ENCODE measurements at regions not wholly inside any gene's neighbourhood (a gene's known extent, or its start where the extent isn't known, plus 50 kb on each side); places are given as distances from the start of the nearest gene placed in this dataset.

DNA sequence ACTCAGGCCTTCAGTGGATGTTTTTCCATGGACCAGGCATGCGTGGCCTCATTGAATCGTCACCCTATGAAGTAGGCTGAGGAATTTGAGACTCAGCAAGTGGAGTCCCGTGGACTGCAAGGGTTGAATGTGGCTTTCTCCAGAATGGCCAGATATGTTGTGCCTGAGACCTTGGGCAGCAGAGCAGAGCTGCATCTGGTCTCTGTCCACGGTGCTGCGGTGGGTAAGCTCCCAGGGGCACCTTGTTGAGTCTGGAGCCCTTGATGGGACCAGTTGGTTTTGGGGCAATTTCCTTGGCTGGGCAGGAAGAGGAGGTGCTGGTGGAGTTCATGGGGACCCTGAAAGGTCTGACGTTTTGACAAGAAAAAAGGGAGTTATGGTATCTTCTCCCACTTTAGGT lies 368.1 kb upstream of the EEF2KMT start:
- no peak overlapping the region for H3K27ac ChIP-seq (ENCODE audit: insufficient read depth, low read depth, low read length)
- TF ChIP-seq JUN (IDR thresholded peaks at IDR 0.05; ENCODE audit: borderline replicate concordance, insufficient read depth, insufficient read length, low read depth) = no peak
- no peak for TF ChIP-seq POLR2AphosphoS5 (IDR thresholded peaks at IDR 0.05; ENCODE audit: insufficient read depth, low read depth, low read length)
- no peak for TF ChIP-seq FOS (IDR thresholded peaks at IDR 0.05; ENCODE audit: borderline replicate concordance, insufficient read depth, low read length)
- no peak for TF ChIP-seq GATA2 (IDR thresholded peaks at IDR 0.05; ENCODE audit: insufficient read depth, insufficient read length, low read depth, low read length)
- FAIRE-seq (no peak), DNase-seq (ENCODE audit: low read depth, low spot score) (no peak)
- no peaks in the 10 kb centered on the region for H3K36me3 ChIP-seq (ENCODE audit: control insufficient read depth in 2 of 2, extremely low read depth in 1 of 2, insufficient read depth in 2 of 2, low read length in 2 of 2)
- H4K20me1 ChIP-seq (replicated peaks; ENCODE audit: control insufficient read depth, extremely low read depth, insufficient read depth, low read length) = no peaks in the 10 kb centered on the region
- intact Hi-C loops (cut with micrococcal nuclease) = no loop called here
- H3K4me2 ChIP-seq (ENCODE audit: insufficient read depth, low read length) = no peak overlapping the region
- BruUV-seq (replicated peaks) = no TSS peak
- ChIA-PET CTCF (interaction anchor here (0.6 kb wide), 1 partner anchor 549 kb away, joined by 3 read pairs; no protein-coding TSS in a partner anchor), POLR2A (no interaction called here)
- no peaks in the 10 kb centered on the region for H3K27me3 ChIP-seq (ENCODE audit: control insufficient read depth in 2 of 2, insufficient read depth in 2 of 2, low read length in 2 of 2)
- no peak overlapping the region for H2AFZ ChIP-seq (ENCODE audit: low read depth, low read length)
- no peaks in the 10 kb centered on the region for H3K4me1 ChIP-seq (ENCODE audit: control insufficient read depth, extremely low read depth, insufficient read depth, low read length)
- H3K9me1 ChIP-seq (replicated peaks; ENCODE audit: control insufficient read depth, extremely low read depth, insufficient read depth, low read length) = no peaks in the 10 kb centered on the region
- no peak overlapping the region for H3K4me3 ChIP-seq (replicated peaks in 1 of 3; ENCODE audit: insufficient read depth in 1 of 3, low read depth in 1 of 3, low read length in 3 of 3)
- no peak overlapping the region for H3K9ac ChIP-seq (replicated peaks; ENCODE audit: extremely low read depth, insufficient read depth, low read length)
- dilution Hi-C loops (cut with MboI; ENCODE audit: extremely low pct_ligation_motif_present, low sequenced_read_pairs) = no loop called here
- no peaks in the 10 kb centered on the region for H3K79me2 ChIP-seq (ENCODE audit: control insufficient read depth, insufficient read depth, low read length)
- H3K9me3 ChIP-seq (replicated peaks; ENCODE audit: control insufficient read depth, insufficient read depth, low read length) = peaks cover 9% of the 10 kb centered on the region

DNA sequence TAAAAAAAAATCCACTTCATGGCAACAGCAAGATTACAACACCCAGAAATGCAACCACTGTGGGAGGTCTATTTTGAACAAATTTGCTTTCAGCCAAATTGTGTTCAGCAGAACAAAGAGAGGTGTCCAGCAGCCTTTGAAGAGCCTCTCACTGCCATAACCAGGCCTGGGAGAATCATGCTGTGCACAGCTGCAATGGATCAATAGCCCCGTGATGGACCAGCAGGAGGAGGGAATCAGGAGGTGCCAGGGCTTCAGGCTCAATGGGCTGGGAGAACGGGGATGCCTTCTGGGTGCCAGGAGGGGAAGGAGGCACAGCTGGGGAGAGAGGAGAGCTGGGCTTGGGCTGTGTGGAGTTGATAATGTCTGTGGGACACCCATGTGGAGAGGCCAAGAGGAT lies 366.2 kb upstream of the EEF2KMT start:
- intact Hi-C loops (cut with micrococcal nuclease) = no loop called here
- Histone ChIP-seq H3K4me1 (ENCODE audit: control insufficient read depth, extremely low read depth, insufficient read depth, low read length) (no peaks in the 10 kb centered on the region), H3K36me3 (ENCODE audit: control insufficient read depth in 2 of 2, extremely low read depth in 1 of 2, insufficient read depth in 2 of 2, low read length in 2 of 2) (no peaks in the 10 kb centered on the region), H4K20me1 (replicated peaks; ENCODE audit: control insufficient read depth, extremely low read depth, insufficient read depth, low read length) (no peaks in the 10 kb centered on the region), H3K4me3 (replicated peaks in 1 of 3; ENCODE audit: insufficient read depth in 1 of 3, low read depth in 1 of 3, low read length in 3 of 3) (no peak overlapping the region), H3K9me3 (replicated peaks; ENCODE audit: control insufficient read depth, insufficient read depth, low read length) (peaks cover 9% of the 10 kb centered on the region), H2AFZ (ENCODE audit: low read depth, low read length) (no peak overlapping the region), H3K27me3 (ENCODE audit: control insufficient read depth in 2 of 2, insufficient read depth in 2 of 2, low read length in 2 of 2) (no peaks in the 10 kb centered on the region), H3K4me2 (ENCODE audit: insufficient read depth, low read length) (no peak overlapping the region), H3K9me1 (replicated peaks; ENCODE audit: control insufficient read depth, extremely low read depth, insufficient read depth, low read length) (no peaks in the 10 kb centered on the region), H3K9ac (replicated peaks; ENCODE audit: extremely low read depth, insufficient read depth, low read length) (no peak overlapping the region), H3K79me2 (ENCODE audit: control insufficient read depth, insufficient read depth, low read length) (no peaks in the 10 kb centered on the region), H3K27ac (ENCODE audit: insufficient read depth, low read depth, low read length) (no peak overlapping the region)
- no peak for DNase-seq (ENCODE audit: low read depth, low spot score)
- no TSS peak for BruUV-seq (replicated peaks)
- FAIRE-seq = no peak
- ChIA-PET CTCF (no interaction called here), POLR2A (no interaction called here)
- TF ChIP-seq GATA2 (IDR thresholded peaks at IDR 0.05; ENCODE audit: insufficient read depth, insufficient read length, low read depth, low read length) = no peak
- no peak for TF ChIP-seq EZH2 (IDR thresholded peaks at IDR 0.05; ENCODE audit: borderline replicate concordance, low read depth, low read length, severe bottlenecking)
- TF ChIP-seq JUN (IDR thresholded peaks at IDR 0.05; ENCODE audit: borderline replicate concordance, insufficient read depth, insufficient read length, low read depth) = no peak
- no peak for TF ChIP-seq POLR2AphosphoS5 (IDR thresholded peaks at IDR 0.05; ENCODE audit: insufficient read depth, low read depth, low read length)
- dilution Hi-C loops (cut with MboI; ENCODE audit: extremely low pct_ligation_motif_present, low sequenced_read_pairs) = no loop called here
